Endothelial cell of umbilical vein (primary cell): ENCODE measurements at regions not wholly inside any gene's neighbourhood (a gene's known extent, or its start where the extent isn't known, plus 50 kb on each side); places are given as distances from the start of the nearest gene placed in this dataset.

Experiments used
- BruUV-seq: library from RNA; stranded (reverse); fragments of 400-500 nt; replicated peaks from 2 replicates; lab custom pipeline; 2021; lab: Mats Ljungman, UMichigan
- CTCF ChIA-PET: fragments of 300-600, 350-600 bp; sonication (Branson Sonifier 250); formaldehyde crosslinking; loops from one replicate; lab custom pipeline; 2021; ENCODE audit warnings: antibody characterized with exemption, inconsistent platforms; lab: Charles Lee
- POLR2A ChIA-PET: fragments of 300-600, 350-600 bp; sonication (Branson Sonifier 250); formaldehyde crosslinking; loops from one replicate; lab custom pipeline; 2021; ENCODE audit warnings: antibody characterized with exemption, inconsistent platforms; lab: Charles Lee
- DNase-seq: peaks from one replicate; pipeline ENCODE4 v3.0.0-alpha.2; 2011; ENCODE audit warnings: low read depth, low spot score
- FAIRE-seq: peaks from 2 replicates; lab custom pipeline; 2011; peaks lifted over from hg19 to GRCh38; lab: Jason Lieb, UNC
- H2AFZ ChIP-seq: 2 replicates; pipeline ENCODE4 v1.6.0; 2012; ENCODE audit warnings: low read depth, low read length, control low read depth, inconsistent platforms
- H3K27ac ChIP-seq: 2 replicates; pipeline ENCODE4 v1.5.1; 2011; ENCODE audit warnings: low read depth, mild to moderate bottlenecking, control low read depth, low read length, moderate library complexity; ENCODE audit not compliant: insufficient read depth
- H3K27me3 ChIP-seq, 2 experiments: 2 replicates each; pipeline versions ENCODE4 v1.6.0 to v1.6.1; 2011; ENCODE audit warnings: low read length in 2 of 2, mixed read lengths in 1 of 2; ENCODE audit not compliant: control insufficient read depth in 2 of 2, insufficient read depth in 2 of 2
- H3K36me3 ChIP-seq, 2 experiments: 2 replicates in 1 of 2; 3 replicates in 1 of 2; pipeline ENCODE4 v1.5.1; 2011; ENCODE audit warnings: low read length in 2 of 2, mild to moderate bottlenecking in 1 of 2, moderate library complexity in 1 of 2; ENCODE audit not compliant: control insufficient read depth in 2 of 2, insufficient read depth in 2 of 2; ENCODE audit errors: extremely low read depth in 1 of 2
- H3K4me1 ChIP-seq: 3 replicates; pipeline ENCODE4 v1.5.1; 2011; ENCODE audit warnings: mild to moderate bottlenecking, low read length; ENCODE audit not compliant: control insufficient read depth, insufficient read depth; ENCODE audit errors: extremely low read depth
- H3K4me2 ChIP-seq: 2 replicates; pipeline ENCODE4 v1.6.1; 2011; ENCODE audit warnings: low read length, control low read depth, mixed read lengths; ENCODE audit not compliant: insufficient read depth
- H3K4me3 ChIP-seq, 3 experiments: fragments of 200-600 bp in 1 of 3; sonication (generic), shearing (Covaris generic) in 1 of 3; replicated peaks in 1 of 3; 2 replicates each; pipeline ENCODE4 v1.5.1; 2011 to 2016; ENCODE audit warnings: control low read depth in 3 of 3, low read length in 3 of 3, mild to moderate bottlenecking in 2 of 3, inconsistent platforms in 1 of 3, low read depth in 1 of 3, moderate library complexity in 1 of 3; ENCODE audit not compliant: insufficient read depth in 1 of 3
- H3K79me2 ChIP-seq: 2 replicates; pipeline ENCODE4 v1.6.0; 2012; ENCODE audit warnings: low read length, inconsistent platforms; ENCODE audit not compliant: control insufficient read depth, insufficient read depth
- H3K9ac ChIP-seq: replicated peaks from 2 replicates; pipeline ENCODE3; 2011; ENCODE audit warnings: low read length, control low read depth; ENCODE audit not compliant: insufficient read depth; ENCODE audit errors: extremely low read depth
- H3K9me1 ChIP-seq: replicated peaks from 3 replicates; pipeline ENCODE4 v1.6.0; 2011; ENCODE audit warnings: mild to moderate bottlenecking, low read length; ENCODE audit not compliant: control insufficient read depth, insufficient read depth; ENCODE audit errors: extremely low read depth
- H3K9me3 ChIP-seq: replicated peaks from 2 replicates; pipeline ENCODE4 v1.5.1; 2012; ENCODE audit warnings: low read length, inconsistent platforms; ENCODE audit not compliant: control insufficient read depth, insufficient read depth
- H4K20me1 ChIP-seq: replicated peaks from 2 replicates; pipeline ENCODE3; 2011; ENCODE audit warnings: mild to moderate bottlenecking, low read length; ENCODE audit not compliant: control insufficient read depth, insufficient read depth; ENCODE audit errors: extremely low read depth
- CTCF ChIP-seq, 2 donors: IDR thresholded peaks; 1 replicate in 1 of 2; 2 replicates in 1 of 2; pipeline ENCODE4 v1.5.1; 2011; ENCODE audit warnings: low read length in 2 of 2, mild to moderate bottlenecking in 2 of 2, moderate library complexity in 2 of 2, control low read depth in 1 of 2, inconsistent platforms in 1 of 2, low read depth in 1 of 2; ENCODE audit not compliant: insufficient read depth in 1 of 2; ENCODE audit errors: extremely low read depth in 1 of 2
- EZH2 ChIP-seq: IDR thresholded peaks from 2 replicates; pipeline ENCODE4 v1.6.1; 2012; ENCODE audit warnings: borderline replicate concordance, low read depth, mild to moderate bottlenecking, moderate library complexity, low read length, inconsistent platforms; ENCODE audit not compliant: severe bottlenecking
- FOS ChIP-seq: IDR thresholded peaks from 2 replicates; pipeline ENCODE4 v1.6.1; 2011; ENCODE audit warnings: mild to moderate bottlenecking, low read length, moderate library complexity, borderline replicate concordance; ENCODE audit not compliant: insufficient read depth
- GATA2 ChIP-seq: IDR thresholded peaks from 2 replicates; pipeline ENCODE4 v1.7.0; 2011; ENCODE audit warnings: low read depth, mild to moderate bottlenecking, moderate library complexity, mixed read lengths, low read length; ENCODE audit not compliant: insufficient read length, insufficient read depth
- JUN ChIP-seq: IDR thresholded peaks from 2 replicates; pipeline ENCODE4 v1.6.1; 2011; ENCODE audit warnings: borderline replicate concordance, low read depth; ENCODE audit not compliant: insufficient read length, insufficient read depth
- MAX ChIP-seq: IDR thresholded peaks from 2 replicates; pipeline ENCODE4 v1.6.1; 2011; ENCODE audit not compliant: insufficient read depth, insufficient read length
- MYC ChIP-seq: IDR thresholded peaks from one replicate; pipeline ENCODE4 v1.6.1; 2011; ENCODE audit warnings: mild to moderate bottlenecking, low read depth, low read length
- POLR2A ChIP-seq: IDR thresholded peaks from 2 replicates; pipeline ENCODE4 v1.6.1; 2012; ENCODE audit warnings: low read depth, mild to moderate bottlenecking, control low read depth, low read length
- POLR2AphosphoS5 ChIP-seq: IDR thresholded peaks from 2 replicates; pipeline ENCODE4 v1.6.1; 2012; ENCODE audit warnings: low read depth, mild to moderate bottlenecking, control low read depth, low read length, moderate library complexity; ENCODE audit not compliant: insufficient read depth
- dilution Hi-C: fragments of 300-500 bp; cut with MboI; formaldehyde crosslinking; loops from one replicate; pipeline ENCODE4 v1.15.0; 2019; ENCODE audit warnings: low sequenced_read_pairs; ENCODE audit not compliant: extremely low pct_ligation_motif_present
- intact Hi-C: fragments of 100-400 bp; cut with micrococcal nuclease; formaldehyde crosslinking; loops from one replicate; pipeline ENCODE4 v1.10.0; 2022

- H4K20me1 ChIP-seq, result no peaks in the 10 kb centered on the region
- no peaks in the 10 kb centered on the region for H3K27me3 ChIP-seq
- no peak overlapping the region for H2AFZ ChIP-seq
- no peaks in the 10 kb centered on the region for H3K79me2 ChIP-seq
- intact Hi-C loops (no loop called here), dilution Hi-C loops (no loop called here)
- no peak overlapping the region for H3K4me3 ChIP-seq
- no peaks in the 10 kb centered on the region for H3K36me3 ChIP-seq
- DNase-seq (no peak), FAIRE-seq (no peak)
- no peaks in the 10 kb centered on the region for H3K9me1 ChIP-seq
- H3K4me1 ChIP-seq, result no peaks in the 10 kb centered on the region
- ChIA-PET POLR2A (no interaction called here), CTCF (no interaction called here)
- H3K9ac ChIP-seq, result no peak overlapping the region
- H3K27ac ChIP-seq, result no peak overlapping the region
- BruUV-seq, result no TSS peak
- H3K4me2 ChIP-seq, result no peak overlapping the region
- H3K9me3 ChIP-seq, result no peaks in the 10 kb centered on the region
- no peak for TF ChIP-seq FOS
- TF ChIP-seq EZH2, result no peak
- TF ChIP-seq CTCF (IDR thresholded peaks at IDR 0.05; ENCODE audit: extremely low read depth in 1 of 2, insufficient read depth in 1 of 2, low read depth in 1 of 2, low read length in 2 of 2), result no peak
- TF ChIP-seq MAX, result no peak
- TF ChIP-seq MYC, result no peak
- TF ChIP-seq GATA2, result no peak
- no peak for TF ChIP-seq POLR2A
- TF ChIP-seq JUN, result no peak
- TF ChIP-seq POLR2AphosphoS5, result no peak
These were observed 148.9 kb upstream of the IQSEC1 start for GRCh38 chr3:13222131-13222530.
